A673 (cell line): ENCODE measurements at regions not wholly inside any gene's neighbourhood (a gene's known extent, or its start where the extent isn't known, plus 50 kb on each side); places are given as distances from the start of the nearest gene placed in this dataset.
"Not testable (repeated sequence)": the region's sequence is repeated elsewhere in the genome, so short reads cannot be mapped to it uniquely, and the experiment has no call there.

Experiments used
- EZH2 ChIP-seq: fragments of 200-600 bp; sonication (generic); IDR thresholded peaks from 2 replicates; pipeline ENCODE4 v1.6.1; 2017; ENCODE audit warnings: borderline replicate concordance, low read depth, mild to moderate bottlenecking, mixed read lengths, antibody characterized with exemption, low read length; ENCODE audit not compliant: poor library complexity, severe bottlenecking
- TF ChIP-seq, protein P1 (sequence below): fragments of 300-800, 200-600 bp; sonication (generic); conservative IDR thresholded peaks from 2 replicates; pipeline ENCODE4 v1.5.1; 2017; ENCODE audit warnings: low read depth, mild to moderate bottlenecking, antibody characterized with exemption, low read length, moderate library complexity, mixed read lengths

DNA sequence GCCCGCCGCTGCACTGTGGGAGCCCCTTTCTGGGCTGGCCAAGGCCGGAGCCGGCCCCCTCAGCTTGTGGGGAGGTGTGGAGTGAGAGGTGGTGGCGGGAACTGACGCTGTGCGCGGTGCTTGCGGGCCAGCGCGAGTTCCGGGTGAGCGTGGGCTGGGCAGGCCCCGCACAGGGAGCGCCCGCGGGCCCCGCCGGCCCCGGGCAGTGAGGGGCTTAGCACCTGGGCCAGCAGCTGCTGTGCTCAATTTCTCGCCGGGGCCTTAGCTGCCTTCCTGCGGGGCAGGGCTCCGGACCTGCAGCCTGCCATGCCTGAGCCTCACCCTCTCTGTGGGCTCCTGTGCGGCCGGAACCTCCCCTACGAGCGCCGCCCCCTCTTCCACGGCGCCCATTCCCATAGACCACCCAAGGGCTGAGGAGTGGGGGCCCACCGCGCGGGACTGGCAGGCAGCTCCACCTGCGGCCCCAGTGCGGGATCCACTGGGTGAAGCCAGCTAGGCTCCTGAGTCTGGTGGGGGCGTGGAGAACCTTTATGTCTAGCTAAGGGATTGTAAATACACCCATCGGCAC, 1062.6 kb downstream of the TDRD15 start:
- TF ChIP-seq, protein P1, sequence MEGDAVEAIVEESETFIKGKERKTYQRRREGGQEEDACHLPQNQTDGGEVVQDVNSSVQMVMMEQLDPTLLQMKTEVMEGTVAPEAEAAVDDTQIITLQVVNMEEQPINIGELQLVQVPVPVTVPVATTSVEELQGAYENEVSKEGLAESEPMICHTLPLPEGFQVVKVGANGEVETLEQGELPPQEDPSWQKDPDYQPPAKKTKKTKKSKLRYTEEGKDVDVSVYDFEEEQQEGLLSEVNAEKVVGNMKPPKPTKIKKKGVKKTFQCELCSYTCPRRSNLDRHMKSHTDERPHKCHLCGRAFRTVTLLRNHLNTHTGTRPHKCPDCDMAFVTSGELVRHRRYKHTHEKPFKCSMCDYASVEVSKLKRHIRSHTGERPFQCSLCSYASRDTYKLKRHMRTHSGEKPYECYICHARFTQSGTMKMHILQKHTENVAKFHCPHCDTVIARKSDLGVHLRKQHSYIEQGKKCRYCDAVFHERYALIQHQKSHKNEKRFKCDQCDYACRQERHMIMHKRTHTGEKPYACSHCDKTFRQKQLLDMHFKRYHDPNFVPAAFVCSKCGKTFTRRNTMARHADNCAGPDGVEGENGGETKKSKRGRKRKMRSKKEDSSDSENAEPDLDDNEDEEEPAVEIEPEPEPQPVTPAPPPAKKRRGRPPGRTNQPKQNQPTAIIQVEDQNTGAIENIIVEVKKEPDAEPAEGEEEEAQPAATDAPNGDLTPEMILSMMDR = not testable (repeated sequence)
- TF ChIP-seq EZH2 = not testable (repeated sequence)
